Tongue (tissue), 1 donor: ENCODE measurements at regions not wholly inside any gene's neighbourhood (a gene's known extent, or its start where the extent isn't known, plus 50 kb on each side); places are given as distances from the start of the nearest gene placed in this dataset. TPM values are rescaled to one million over a fixed set of nuclear protein-coding genes. Genes with fewer than 3 reads are reported as not detected.

Experiments used
- small RNA-seq: library from RNA; depleted of rRNA; stranded (forward); fragments of <200 nt; gene quantifications from one replicate; pipeline ENCODE3, GENCODE V24; 2014; ENCODE audit warnings: low replicate concordance

Small RNA genes in the stretch of these regions (small RNA-seq; reads per million reads assigned to genes)
- not detected for gene RF00561
